NCI-H510A treated with DMSO at 0.1 percent for 48 hours (cell line): ENCODE measurements at regions not wholly inside any gene's neighbourhood (a gene's known extent, or its start where the extent isn't known, plus 50 kb on each side); places are given as distances from the start of the nearest gene placed in this dataset.
"Not testable (repeated sequence)": the region's sequence is repeated elsewhere in the genome, so short reads cannot be mapped to it uniquely, and the experiment has no call there.

Source experiments
- DNase-seq: peaks from one replicate; lab custom pipeline; 2025; lab: John Stamatoyannopoulos, UW

DNA sequence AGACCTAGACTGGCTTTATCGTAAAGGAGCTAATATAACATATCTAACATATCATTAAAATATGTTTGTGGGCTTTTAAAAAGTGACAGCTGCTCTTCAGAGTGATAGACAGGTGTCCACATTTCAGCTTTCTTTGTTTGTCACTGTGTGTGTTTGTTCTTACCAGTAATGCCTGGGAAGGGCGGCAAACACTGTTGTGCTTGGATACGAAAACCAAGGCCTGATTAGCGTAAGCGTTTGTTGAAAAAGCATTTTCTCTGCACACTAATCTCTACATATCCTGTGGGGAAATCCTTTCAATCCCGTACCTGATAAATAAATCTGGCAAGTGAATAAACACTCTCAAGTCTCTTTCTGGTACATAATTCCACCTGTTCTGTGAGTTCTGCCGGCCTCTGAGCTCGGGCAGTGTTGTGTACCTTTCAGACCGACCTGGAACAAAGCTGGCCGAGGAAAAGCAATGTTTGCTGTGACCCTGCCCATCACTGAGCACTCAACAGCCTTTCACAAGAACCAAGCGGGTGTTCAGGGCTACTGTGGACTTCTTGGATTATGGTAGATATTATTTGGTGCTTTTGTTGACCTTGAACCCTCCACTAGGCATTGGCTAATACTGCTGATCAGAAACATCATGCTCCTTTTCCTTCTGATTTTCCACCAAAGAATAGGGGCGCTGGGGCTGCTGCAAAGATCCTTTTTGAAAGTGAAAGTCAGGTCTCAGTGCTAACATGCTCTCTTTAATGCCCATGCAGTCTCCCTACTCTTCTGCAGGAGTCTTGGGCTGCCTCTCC lies 100.4 kb downstream of the CD83 start:
- peak; percentile 59 for DNase-seq

DNA sequence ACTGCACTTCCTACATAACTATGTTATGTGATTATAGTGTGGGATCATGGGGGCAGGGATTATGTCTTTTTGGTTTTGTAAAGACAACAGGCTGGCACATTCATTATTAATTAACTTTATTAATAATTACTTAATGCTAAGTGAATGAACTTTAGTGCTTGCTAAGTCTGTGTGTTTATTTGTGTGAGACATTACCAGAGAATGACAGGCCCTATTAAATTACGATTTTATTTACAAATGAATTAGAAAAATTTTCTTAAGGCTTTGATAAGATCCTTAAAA lies 100.9 kb downstream of the CD83 start:
- no peak for DNase-seq

DNA sequence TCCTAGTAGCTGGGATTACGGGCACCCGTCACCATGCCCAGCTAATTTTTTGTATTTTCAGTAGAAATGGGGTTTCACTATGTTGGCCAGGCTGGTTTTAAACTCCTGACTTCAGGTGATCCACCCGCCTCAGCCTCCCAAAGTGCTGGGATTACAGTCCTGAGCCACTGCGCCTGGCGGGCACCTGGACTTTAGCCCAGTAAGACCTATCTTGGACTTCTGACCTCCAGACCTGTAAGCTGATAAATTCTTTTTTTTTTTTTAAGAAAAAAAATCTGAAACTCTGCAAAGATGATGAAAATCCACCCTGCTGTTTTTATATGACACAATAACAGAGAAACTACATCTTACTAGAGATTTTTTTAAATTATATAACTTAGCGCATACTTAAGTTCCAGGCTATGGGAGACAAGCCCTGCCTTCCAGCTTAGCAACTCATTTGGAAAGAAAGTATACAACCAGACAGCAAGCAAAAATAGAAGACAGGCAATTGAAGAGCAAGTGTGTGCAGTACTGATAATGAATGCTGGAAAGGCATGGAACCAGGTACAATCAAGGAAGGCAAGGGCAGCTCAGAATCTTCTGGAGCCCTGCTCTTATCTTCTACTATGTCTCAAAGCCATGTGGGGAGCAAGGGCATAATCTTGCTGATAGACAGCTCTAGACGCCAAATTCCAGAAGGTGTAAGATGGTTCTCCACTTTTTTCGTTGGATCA lies 104.2 kb downstream of the CD83 start:
- no peak for DNase-seq

DNA sequence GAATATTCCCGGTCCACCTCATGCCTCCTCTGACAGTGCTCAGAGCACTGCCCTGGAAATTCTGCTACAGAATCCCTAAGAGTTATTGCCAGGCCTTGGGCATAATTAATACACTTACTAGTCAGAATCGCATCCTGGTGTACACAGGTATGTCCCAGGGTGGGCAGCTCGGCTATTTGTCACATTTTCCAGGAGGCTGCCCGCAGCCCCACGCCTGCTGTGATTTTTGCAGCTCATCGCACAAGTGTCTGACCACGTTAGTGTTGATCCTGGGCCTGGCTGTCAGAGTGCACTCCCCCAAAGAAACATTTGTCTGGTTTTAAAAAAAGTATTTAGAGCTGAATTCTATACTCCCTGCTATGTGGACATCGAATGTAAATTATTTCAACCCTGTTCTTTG lies 105.4 kb downstream of the CD83 start:
- DNase-seq, result no peak

DNA sequence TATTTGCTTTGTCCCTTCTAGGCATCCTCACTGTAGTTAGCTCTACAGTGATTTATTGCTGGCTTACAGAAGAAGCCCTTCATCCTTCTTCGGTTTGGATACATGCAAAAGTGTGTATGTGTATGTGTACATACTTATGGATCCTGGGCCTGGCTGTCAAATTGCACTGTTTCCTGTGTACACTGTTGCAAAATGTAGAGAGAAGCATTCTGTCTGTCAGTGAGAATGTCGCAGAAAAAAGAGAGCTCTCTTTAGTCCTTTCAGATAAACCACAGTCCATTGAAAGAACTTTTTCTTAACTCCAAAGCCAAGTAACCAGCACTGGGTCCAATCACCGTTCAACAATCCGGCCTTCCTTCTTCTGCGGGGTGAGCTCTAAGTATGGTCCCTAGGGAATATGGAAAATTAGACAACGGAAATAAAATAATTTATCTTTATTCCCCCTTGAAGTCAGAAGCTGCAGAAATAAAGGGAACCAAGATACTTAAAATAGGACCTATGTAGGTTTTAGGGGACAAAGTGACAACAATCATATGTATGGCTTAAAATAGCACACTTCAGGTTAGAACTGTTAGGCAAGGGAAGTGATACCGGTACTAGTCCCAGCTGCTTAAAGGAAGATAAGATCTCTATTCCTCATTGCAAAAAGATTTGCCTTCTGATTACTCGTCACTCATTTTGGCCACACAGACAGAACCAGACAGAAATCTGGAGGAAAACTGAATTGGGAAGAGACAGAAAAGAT lies 107.0 kb downstream of the CD83 start:
- DNase-seq, result no peak

DNA sequence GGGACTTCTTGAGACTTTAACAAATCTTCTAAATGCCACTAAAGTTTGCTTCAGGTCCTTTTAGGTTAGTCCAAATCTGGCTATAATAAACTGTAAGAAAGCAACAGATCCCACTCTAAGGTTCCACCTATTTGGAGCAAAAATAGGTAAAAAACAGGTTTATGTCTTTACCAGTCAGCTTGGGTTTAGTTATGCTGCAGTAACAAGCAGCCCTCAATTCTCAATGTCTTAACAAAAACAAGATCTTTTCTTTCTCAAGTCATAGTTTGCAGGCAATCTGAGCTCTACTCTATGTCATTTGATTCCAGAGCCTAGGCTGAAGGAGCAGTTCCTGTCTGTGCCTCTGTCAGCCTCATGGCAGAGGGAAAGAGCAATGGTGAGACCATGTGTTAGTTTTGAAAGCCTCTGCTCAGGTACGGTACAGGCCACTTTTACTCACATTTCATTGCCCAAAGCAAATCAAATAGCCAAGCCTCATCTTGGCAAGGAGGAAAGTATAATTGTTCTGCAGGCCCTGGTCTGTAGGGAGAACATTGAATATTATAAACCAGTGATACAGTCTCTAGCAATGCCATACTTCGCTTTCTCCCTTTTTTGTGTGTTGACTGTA lies 108.6 kb downstream of the CD83 start:
- no peak for DNase-seq

DNA sequence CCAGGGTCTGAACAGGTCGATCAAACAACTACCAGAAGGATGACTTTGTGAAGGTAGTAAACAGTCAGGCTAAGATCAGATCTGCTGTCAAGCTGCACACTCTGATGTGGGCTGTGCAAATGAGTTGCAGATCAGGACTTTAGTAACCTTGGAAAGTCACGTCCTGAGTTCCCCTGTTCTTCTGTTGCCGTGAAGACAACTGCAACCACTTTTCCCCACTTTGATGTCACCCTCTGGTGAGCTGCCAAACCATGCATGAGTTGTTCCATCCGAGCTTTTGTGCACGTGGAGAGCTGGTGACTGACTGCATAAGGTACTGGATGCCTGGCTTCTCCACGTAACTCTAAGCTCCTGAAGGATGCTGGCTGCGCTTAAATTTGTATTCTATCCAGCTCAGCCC lies 111.0 kb downstream of the CD83 start:
- no peak for DNase-seq

DNA sequence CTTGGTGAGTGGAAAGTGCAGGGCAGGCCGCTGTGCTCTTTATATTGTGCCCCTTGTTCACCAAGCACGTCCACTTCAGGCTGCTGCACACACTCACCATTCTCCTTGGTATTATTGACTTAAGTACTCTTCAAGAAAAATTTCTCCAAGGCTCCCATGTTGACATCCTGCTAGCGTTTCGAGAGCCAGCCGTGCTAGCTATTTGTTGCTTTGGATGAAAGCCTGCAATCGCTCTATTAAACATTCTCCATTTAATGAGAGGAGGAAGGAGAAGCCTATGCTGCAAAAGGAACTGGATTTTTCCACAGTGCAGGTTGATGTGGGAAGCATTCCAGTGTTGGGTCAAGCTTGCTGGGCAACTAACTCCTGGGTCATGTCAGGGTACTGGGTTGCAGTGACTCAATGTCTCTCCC lies 113.5 kb downstream of the CD83 start:
- no peak for DNase-seq

DNA sequence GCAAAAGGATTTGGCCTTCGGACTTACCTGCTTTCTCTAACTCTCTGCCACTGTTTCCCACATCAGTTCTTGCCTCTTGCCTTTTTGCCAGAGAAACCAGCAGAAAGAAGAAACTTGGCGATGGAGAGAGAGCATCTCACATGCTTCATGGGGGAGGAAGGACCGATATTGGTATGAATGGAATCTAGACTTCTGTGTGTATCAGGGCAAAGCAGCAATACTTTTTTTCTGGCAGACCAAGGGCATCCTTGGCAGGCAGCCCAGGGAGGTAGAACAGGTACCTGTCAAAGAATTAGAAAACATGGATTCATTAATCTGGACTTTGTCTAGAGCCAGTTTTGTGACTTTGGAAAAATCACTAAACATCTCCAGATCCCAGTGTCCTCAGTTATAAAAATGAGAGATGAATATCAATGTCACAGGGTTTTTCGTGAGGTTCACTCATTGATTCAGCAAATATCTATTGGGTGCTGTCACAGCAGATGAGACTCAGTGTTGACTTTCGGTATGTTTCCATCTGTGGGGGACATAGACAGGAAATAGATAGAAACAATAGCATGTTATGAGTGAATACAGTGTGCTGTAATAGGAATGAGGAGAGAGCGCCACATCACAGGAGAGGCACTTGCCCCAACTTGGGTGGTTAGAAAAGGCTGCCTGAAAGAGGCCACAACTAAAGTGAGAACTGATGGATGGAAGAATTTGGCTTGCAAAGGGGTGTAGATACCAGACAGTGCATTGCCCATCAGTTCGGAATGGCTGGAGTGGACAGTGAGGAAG lies 114.1 kb downstream of the CD83 start:
- DNase-seq, result no peak

DNA sequence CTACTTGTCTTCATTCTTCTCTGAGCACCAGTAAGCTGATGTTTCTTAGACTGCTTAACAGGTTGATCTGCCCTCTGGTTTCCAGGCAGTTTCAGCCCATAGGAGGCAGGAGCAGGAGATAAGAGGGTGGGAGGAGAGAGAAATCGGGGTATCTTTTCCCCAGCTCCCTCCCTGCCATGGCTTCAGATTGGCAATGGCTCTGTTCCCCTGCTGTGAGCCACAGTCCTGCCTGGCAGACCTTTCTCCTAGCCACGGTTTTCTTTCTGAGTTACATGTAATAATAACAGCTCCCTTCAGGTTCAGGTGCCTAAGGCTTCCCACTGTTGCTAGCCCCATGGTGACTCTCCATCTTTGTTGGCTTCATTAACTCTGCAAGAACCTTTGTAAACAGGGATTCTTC lies 115.3 kb downstream of the CD83 start:
- DNase-seq, result peak; percentile 81

DNA sequence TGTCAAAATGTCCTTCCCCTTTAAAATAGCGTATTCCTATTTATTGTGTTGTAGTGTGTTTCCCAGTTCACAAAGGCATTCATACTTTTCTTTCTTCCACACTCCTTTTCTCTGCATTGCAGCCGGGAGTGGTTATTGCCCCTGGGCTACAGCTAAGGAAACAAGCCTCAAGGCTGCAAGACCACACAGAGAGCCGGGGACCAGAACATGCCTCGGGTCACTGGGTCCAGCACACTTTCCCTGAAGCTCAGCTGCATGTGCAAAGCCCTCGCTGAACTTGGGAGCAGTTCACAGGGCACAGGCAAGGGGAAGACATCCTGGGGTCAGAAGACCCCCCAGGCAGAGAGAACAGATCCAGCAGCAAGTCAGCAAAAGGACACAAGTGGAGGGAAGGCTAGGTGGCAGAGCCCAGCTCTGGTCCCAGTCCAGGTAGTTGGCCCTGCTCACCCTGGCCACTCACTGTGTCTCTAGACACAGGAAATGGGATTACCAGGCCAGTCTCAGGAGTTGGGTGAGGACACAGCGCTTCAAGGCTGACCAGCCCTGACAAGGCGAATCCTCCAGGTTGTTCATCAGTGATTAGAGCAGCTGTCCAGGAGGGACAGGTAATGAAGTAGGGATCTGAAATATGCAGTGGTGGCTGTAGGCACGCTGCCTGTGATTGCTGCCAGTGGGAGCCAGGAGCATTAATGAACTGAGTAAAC lies 118.2 kb downstream of the CD83 start:
- no peak for DNase-seq

DNA sequence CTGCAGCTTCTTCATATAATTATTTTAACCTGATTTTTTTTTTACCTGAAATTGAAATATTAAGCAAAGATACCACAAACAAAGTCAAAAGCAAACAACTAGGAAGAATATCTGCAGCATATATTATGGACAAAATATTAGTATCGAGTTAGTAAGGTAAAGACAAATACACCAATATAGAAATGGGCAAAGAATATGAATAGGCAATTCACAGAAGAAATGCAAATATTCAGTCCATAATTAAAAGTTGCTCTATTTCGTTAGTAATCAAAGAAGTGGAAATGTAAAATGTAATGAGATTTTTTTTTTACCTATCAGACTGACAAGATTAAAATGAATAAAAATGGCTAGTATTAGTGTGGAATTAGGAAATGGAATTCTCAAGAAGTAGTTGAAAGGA lies 121.5 kb downstream of the CD83 start:
- DNase-seq, result no peak

DNA sequence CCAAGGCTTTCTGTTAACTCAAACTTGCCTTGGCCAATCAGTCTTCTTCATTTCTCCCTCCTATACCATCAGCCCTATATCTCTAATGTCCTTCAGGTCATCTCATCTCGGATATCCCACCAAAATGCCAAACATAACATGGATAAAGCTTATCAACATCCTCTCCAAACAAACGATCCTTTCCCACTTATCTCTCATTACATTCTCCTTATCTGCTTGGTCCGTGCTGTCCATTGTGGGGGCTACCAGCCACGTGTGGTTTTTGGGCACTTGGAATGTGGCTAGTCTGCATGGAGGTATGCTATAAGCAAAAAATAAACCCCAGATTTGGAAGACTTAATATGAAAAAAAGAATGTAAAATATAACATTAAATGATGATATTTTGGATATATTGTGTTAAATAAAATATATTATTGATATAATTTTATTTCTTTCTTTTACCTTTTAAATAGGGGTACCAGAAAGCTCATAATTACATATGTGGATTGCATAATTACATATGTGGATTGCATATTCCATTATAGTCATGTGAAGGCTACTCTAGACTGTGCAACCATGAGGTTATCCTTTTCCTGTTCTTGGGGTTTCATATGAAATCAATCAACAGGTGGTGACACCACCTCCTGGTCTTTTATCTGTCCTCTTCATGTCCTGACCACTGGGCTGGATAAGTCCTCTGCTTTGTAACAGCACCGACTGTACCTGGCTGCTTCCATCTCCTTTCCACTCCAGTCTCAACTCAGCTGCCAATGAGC lies 123.0 kb downstream of the CD83 start:
- DNase-seq, result no peak

DNA sequence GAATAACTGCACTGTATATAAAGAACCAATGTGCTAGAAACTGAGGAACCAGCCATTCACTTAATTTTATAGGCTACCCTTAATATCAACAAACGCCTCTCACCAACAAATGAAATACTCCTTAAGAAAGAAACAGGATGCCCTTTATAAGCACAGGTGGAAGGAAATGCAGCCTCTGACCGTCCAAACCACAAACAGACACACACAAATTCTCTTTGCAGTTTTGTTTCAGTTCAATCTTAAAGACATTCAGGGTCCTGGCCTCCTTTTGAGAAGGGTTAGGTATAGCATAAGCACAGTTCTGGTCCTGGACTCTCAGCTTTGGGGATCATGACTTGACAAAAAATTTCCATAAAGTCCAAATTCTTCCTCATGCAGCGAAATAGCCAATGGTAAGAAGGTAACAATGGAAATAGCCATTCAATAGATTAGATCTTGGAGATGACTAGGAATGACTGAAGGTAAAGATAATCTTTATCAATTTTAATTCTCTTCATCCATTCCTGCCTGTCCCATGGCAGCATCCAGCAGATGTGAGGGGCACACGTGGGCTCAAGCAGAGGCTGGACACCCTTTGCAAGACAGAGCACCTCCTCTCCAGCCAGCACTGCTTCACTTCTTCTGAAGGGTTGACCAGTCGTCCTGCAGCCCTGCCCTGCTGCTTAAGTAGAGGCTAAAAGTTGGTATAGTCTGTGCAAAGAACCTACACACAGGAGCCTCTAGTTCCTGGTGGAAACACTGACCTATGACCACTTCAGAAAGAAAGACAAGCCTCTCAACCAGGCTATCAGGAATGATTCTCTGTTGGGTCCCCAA lies 123.9 kb downstream of the CD83 start:
- DNase-seq, result no peak

DNA sequence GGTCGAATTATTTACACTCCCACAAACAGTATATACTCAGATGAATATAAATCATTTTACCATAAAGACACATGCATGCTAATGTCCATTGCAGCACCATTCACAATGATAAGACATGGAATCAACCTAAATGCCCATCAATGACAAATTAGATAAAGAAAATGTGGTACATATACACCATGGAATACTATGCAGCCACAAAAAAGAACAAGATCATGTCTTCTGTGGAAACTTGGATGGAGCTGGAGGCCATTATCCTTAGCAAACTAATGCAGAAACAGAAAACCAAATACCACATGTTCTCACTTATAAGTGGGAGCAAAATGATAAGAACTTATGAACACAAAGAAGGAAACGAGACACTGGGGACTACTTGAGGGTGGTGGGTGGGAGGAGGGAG lies 125.3 kb downstream of the CD83 start:
- not testable (repeated sequence) for DNase-seq

DNA sequence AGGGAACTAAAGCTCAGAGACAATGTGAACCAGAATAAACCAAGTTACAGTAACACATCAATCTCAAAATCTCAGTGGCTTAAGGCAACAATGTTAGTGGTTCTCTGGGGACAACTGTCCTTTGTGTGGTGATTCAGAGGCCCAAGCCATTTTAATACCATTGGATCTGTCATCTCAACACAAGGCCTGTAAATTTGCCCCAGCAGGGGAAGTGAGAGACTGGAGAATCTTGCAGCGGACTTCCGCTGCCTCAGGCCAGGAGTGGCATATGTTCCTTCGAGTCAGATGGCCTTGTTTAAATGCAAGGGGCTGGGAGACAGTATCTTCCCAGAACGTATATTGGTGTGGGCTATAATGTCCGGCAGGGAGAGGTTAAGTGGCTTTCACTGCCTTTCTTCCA lies 126.0 kb downstream of the CD83 start:
- no peak for DNase-seq

DNA sequence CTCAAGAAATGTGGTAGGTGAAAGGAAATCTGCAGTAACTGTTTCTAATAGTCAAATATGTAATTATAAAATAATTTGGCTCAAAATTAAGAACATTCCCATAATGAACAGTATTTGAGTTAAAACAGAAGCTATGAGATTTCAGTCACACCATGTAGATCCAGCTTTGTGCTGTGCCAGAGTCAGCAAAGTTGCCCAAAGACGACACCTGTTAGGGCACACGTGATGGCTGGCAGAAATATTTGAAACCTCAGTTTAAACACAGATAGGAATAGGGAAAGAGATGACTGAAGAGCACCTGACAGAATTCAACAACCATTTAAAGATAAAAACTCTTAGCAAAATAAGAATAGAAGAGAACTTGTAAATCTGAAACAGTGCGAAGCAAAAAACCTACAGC lies 129.3 kb downstream of the CD83 start:
- DNase-seq, result no peak

DNA sequence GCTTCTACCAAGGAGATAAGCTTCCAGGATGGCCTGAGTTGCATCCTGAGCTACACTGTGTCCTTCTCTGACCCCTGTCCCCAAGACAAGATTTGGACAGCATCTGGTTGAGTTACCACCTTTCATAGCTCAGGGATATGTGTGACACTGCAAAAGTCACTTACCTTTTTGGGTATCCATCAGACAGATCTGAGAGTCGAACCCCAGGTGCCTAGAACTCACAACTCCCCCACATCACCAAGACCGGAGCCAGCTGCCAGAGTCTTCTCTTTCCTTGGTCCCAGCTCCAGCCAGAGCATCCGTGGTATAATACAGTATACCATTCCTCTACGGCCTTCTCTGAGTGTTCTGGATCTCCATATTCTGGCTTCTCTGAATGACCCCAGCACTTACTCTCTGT lies 133.0 kb downstream of the CD83 start:
- DNase-seq, result no peak

DNA sequence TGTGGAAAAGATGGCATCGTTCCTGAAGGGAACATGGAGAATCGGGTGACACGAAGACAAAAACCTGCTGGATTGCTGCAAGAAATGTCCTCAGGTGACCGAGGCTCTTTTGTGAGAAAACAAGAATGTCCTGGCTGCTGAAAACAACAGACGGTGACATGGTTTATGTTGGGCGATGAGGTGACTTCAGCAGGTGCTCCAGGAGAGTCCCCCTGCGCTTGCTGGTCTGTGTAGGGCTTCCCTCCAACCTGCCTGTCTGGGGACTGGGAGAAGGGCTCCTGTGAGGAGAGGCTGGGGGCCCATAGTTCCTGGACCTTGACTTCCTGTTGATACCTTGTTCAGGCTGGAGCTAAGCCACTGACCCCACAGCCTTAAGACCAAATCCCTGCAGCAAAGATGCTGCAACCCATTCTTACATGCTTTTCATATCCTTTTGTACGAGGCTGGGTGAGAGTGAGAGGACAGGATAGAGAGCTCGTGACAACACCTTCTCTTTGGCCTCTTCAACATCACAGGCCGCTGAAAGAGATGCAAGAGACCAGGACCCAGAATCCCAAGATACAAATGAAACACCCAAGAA lies 134.8 kb downstream of the CD83 start:
- DNase-seq, result no peak
